ENCODE measurements at regions not wholly inside any gene's neighbourhood (a gene's known extent, or its start where the extent isn't known, plus 50 kb on each side); places are given as distances from the start of the nearest gene placed in this dataset.
A peak's percentile ranks its signal among the peaks of the same experiment; 100 is the strongest.

- no peak for TF ChIP-seq EZH2phosphoT487 (IDR thresholded peaks at IDR 0.05)
- no peak for TF ChIP-seq EZH2 (IDR thresholded peaks at IDR 0.05)
- TF ChIP-seq CTCF (IDR thresholded peaks at IDR 0.05) = no peak
- Histone ChIP-seq H3K4me3 (no peak overlapping the region), H3K4me2 (no peak overlapping the region), H3K27me3 (no peaks in the 10 kb centered on the region), H3K79me2 (ENCODE audit: low read depth) (no peaks in the 10 kb centered on the region), H3K9me3 (ENCODE audit: low read depth) (peaks cover 7% of the 10 kb centered on the region), H3K4me1 (peaks cover 9% of the 10 kb centered on the region), H4K20me1 (ENCODE audit: low read depth) (no peaks in the 10 kb centered on the region), H2AFZ (replicated peaks) (no peak overlapping the region), H3K36me3 (no peaks in the 10 kb centered on the region), H3K27ac (no peak overlapping the region), H3F3A (ENCODE audit: low read depth) (peaks cover 12% of the 10 kb centered on the region), H3K9ac (no peak overlapping the region)
- no peaks in the 10 kb centered on the region for H3K27me3 Mint-ChIP-seq (ENCODE audit: insufficient read depth, low read depth)
- DNase-seq (ENCODE audit: low spot score) = no peak
- H3K27ac Mint-ChIP-seq = no peak overlapping the region
- H3K4me1 Mint-ChIP-seq = no peaks in the 10 kb centered on the region
- H3K36me3 Mint-ChIP-seq = no peaks in the 10 kb centered on the region
- peaks cover 21% of the 10 kb centered on the region for H3K9me3 Mint-ChIP-seq
- no peak overlapping the region for H3K4me3 Mint-ChIP-seq
Observed at GRCh38 chr2:62352031-62352430, 154.0 kb downstream of the TMEM17 start.

GRCh38 chr2:62349788-62350187, 153.9 kb downstream of the B3GNT2 start:
- no peak overlapping the region for H3K4me2 ChIP-seq
- no peak for TF ChIP-seq CTCF (IDR thresholded peaks at IDR 0.05)
- TF ChIP-seq EZH2 (IDR thresholded peaks at IDR 0.05) = no peak
- TF ChIP-seq EZH2phosphoT487 (IDR thresholded peaks at IDR 0.05) = no peak
- no peaks in the 10 kb centered on the region for H4K20me1 ChIP-seq (ENCODE audit: low read depth)
- Mint-ChIP-seq H3K27me3 (ENCODE audit: insufficient read depth, low read depth) (no peaks in the 10 kb centered on the region), H3K36me3 (no peaks in the 10 kb centered on the region), H3K9me3 (peaks cover 20% of the 10 kb centered on the region), H3K4me3 (no peak overlapping the region), H3K27ac (no peak overlapping the region), H3K4me1 (no peaks in the 10 kb centered on the region)
- no peaks in the 10 kb centered on the region for H3K27me3 ChIP-seq
- H3K4me3 ChIP-seq = no peak overlapping the region
- no peaks in the 10 kb centered on the region for H3K79me2 ChIP-seq (ENCODE audit: low read depth)
- DNase-seq (ENCODE audit: low spot score) = no peak
- H3K9ac ChIP-seq = no peak overlapping the region
- peak overlapping the region; percentile 76 for H2AFZ ChIP-seq (replicated peaks)
- H3K27ac ChIP-seq = peak overlapping the region; percentile 74
- peaks cover 9% of the 10 kb centered on the region for H3K4me1 ChIP-seq
- H3K36me3 ChIP-seq = no peaks in the 10 kb centered on the region
- peaks cover 12% of the 10 kb centered on the region for H3F3A ChIP-seq (ENCODE audit: low read depth)
- peaks cover 7% of the 10 kb centered on the region for H3K9me3 ChIP-seq (ENCODE audit: low read depth)

GRCh38 chr2:62348700-62349099, 152.8 kb downstream of the B3GNT2 start:
- Mint-ChIP-seq H3K36me3 (no peaks in the 10 kb centered on the region), H3K9me3 (peaks cover 17% of the 10 kb centered on the region), H3K4me3 (no peak overlapping the region), H3K27ac (no peak overlapping the region), H3K4me1 (peaks cover 3% of the 10 kb centered on the region), H3K27me3 (ENCODE audit: insufficient read depth, low read depth) (no peaks in the 10 kb centered on the region)
- Histone ChIP-seq H3K4me2 (no peak overlapping the region), H3K27me3 (no peaks in the 10 kb centered on the region), H3F3A (ENCODE audit: low read depth) (peaks cover 12% of the 10 kb centered on the region), H3K9me3 (ENCODE audit: low read depth) (peaks cover 7% of the 10 kb centered on the region), H3K4me3 (no peak overlapping the region), H3K4me1 (peaks cover 11% of the 10 kb centered on the region), H3K36me3 (no peaks in the 10 kb centered on the region), H3K79me2 (ENCODE audit: low read depth) (no peaks in the 10 kb centered on the region), H3K9ac (no peak overlapping the region), H4K20me1 (ENCODE audit: low read depth) (no peaks in the 10 kb centered on the region), H2AFZ (replicated peaks) (no peak overlapping the region), H3K27ac (no peak overlapping the region)
- no peak for DNase-seq (ENCODE audit: low spot score)
- TF ChIP-seq CTCF (IDR thresholded peaks at IDR 0.05) (no peak), EZH2 (IDR thresholded peaks at IDR 0.05) (no peak), EZH2phosphoT487 (IDR thresholded peaks at IDR 0.05) (no peak)
